Testis (tissue), 2 donors: ENCODE measurements at regions not wholly inside any gene's neighbourhood (a gene's known extent, or its start where the extent isn't known, plus 50 kb on each side); places are given as distances from the start of the nearest gene placed in this dataset.

Experiments used
- CTCF ChIP-seq, 3 experiments: fragments of 450-650 bp in 2 of 3; fragments of 200-600 bp in 1 of 3; sonication (generic) in 1 of 3; IDR thresholded peaks; one replicate each; pipeline ENCODE4 v1.5.1; 2016 to 2019; ENCODE audit warnings: antibody characterized with exemption in 3 of 3, mild to moderate bottlenecking in 2 of 3, moderate library complexity in 1 of 3
- POLR2A ChIP-seq: fragments of 450-650 bp; IDR thresholded peaks from one replicate; pipeline ENCODE4 v1.6.1; 2017; ENCODE audit warnings: antibody characterized with exemption, mild to moderate bottlenecking, moderate library complexity

GRCh38 chr6:19465256-19465655 lies 371.9 kb upstream of the ID4 start:
- TF ChIP-seq CTCF (IDR thresholded peaks at IDR 0.05) = no peak
- TF ChIP-seq POLR2A = no peak
